A673 (cell line): ENCODE measurements at regions not wholly inside any gene's neighbourhood (a gene's known extent, or its start where the extent isn't known, plus 50 kb on each side); places are given as distances from the start of the nearest gene placed in this dataset.

ENCODE experiments used
- BruUV-seq: library from RNA; stranded (reverse); fragments of 400-500 nt; replicated peaks from 2 replicates; lab custom pipeline; 2021; lab: Mats Ljungman, UMichigan
- CTCF ChIA-PET: fragments of 300-600 bp; sonication (Branson Sonifier 250); formaldehyde crosslinking; loops from one replicate; lab custom pipeline; 2022; ENCODE audit warnings: antibody characterized with exemption; lab: Charles Lee
- POLR2A ChIA-PET: fragments of 300-600 bp; sonication (Branson Sonifier 250); formaldehyde crosslinking; loops from one replicate; lab custom pipeline; 2022; ENCODE audit warnings: antibody characterized with exemption; ENCODE audit not compliant: low non-redundant PET; lab: Charles Lee
- DNase-seq: peaks from one replicate; pipeline ENCODE4 v3.0.0-alpha.2; 2015; ENCODE audit warnings: low spot score
- H3K27ac ChIP-seq: fragments of 200-600 bp; sonication (generic); 2 replicates; pipeline ENCODE4 v1.5.1; 2016; ENCODE audit warnings: mixed run types, low read depth, mild to moderate bottlenecking, mixed read lengths, antibody characterized with exemption, low read length; ENCODE audit not compliant: poor library complexity, severe bottlenecking
- H3K27me3 ChIP-seq: fragments of 200-600 bp; sonication (generic); replicated peaks from 2 replicates; pipeline ENCODE4 v1.6.1; 2017; ENCODE audit warnings: mixed run types, low read depth, mild to moderate bottlenecking, mixed read lengths, antibody characterized with exemption, low read length; ENCODE audit not compliant: insufficient read depth, poor library complexity
- H3K36me3 ChIP-seq: fragments of 200-600 bp; sonication (generic); 2 replicates; pipeline ENCODE4 v1.6.1; 2016; ENCODE audit warnings: mixed run types, mild to moderate bottlenecking, mixed read lengths, antibody characterized with exemption, low read length; ENCODE audit not compliant: insufficient read depth, poor library complexity, severe bottlenecking
- H3K4me1 ChIP-seq: fragments of 200-600 bp; sonication (generic); 2 replicates; pipeline ENCODE4 v1.6.1; 2017; ENCODE audit warnings: mixed run types, mild to moderate bottlenecking, mixed read lengths, antibody characterized with exemption, low read length; ENCODE audit not compliant: insufficient read depth, poor library complexity, severe bottlenecking
- H3K4me3 ChIP-seq: fragments of 200-600 bp; sonication (generic); 2 replicates; pipeline ENCODE4 v1.5.1; 2016; ENCODE audit warnings: low read depth, mixed run types, mild to moderate bottlenecking, mixed read lengths, low read length; ENCODE audit not compliant: poor library complexity, severe bottlenecking
- H3K9me3 ChIP-seq: fragments of 200-600 bp; sonication (generic); 2 replicates; pipeline ENCODE4 v1.6.1; 2016; ENCODE audit warnings: mixed run types, low read depth, mild to moderate bottlenecking, mixed read lengths, antibody characterized with exemption, low read length; ENCODE audit not compliant: poor library complexity, severe bottlenecking
- CTCF ChIP-seq: fragments of 300-800, 200-600 bp; sonication (generic); conservative IDR thresholded peaks from 2 replicates; pipeline ENCODE4 v1.5.1; 2017; ENCODE audit warnings: low read depth, mild to moderate bottlenecking, antibody characterized with exemption, low read length, moderate library complexity, mixed read lengths
- EZH2 ChIP-seq: fragments of 200-600 bp; sonication (generic); IDR thresholded peaks from 2 replicates; pipeline ENCODE4 v1.6.1; 2017; ENCODE audit warnings: borderline replicate concordance, low read depth, mild to moderate bottlenecking, mixed read lengths, antibody characterized with exemption, low read length; ENCODE audit not compliant: poor library complexity, severe bottlenecking
- intact Hi-C: fragments of 100-400 bp; cut with micrococcal nuclease; formaldehyde crosslinking; loops from one replicate; pipeline ENCODE4 v1.10.0; 2022; ENCODE audit not compliant: unreplicated experiment

- Histone ChIP-seq H3K9me3 (no peaks in the 10 kb centered on the region), H3K36me3 (no peaks in the 10 kb centered on the region), H3K4me1 (no peaks in the 10 kb centered on the region), H3K27ac (no peak overlapping the region), H3K4me3 (no peak overlapping the region), H3K27me3 (no peaks in the 10 kb centered on the region)
- ChIA-PET CTCF (no interaction called here), POLR2A (no interaction called here)
- no peak for DNase-seq
- TF ChIP-seq CTCF (no peak), EZH2 (no peak)
- BruUV-seq: no TSS peak
- intact Hi-C loops: no loop called here
Observed at GRCh38 chr2:48817355-48817754, 61.8 kb upstream of the LHCGR start.

- POLR2A ChIA-PET: no interaction called here
- no peak for DNase-seq
- TF ChIP-seq EZH2 (no peak), CTCF (no peak)
- BruUV-seq: no TSS peak
- no peaks in the 10 kb centered on the region for H3K4me1 ChIP-seq
- H3K36me3 ChIP-seq: no peaks in the 10 kb centered on the region
- intact Hi-C loops: no loop called here
- CTCF ChIA-PET: no interaction called here
- no peaks in the 10 kb centered on the region for H3K27me3 ChIP-seq
- no peaks in the 10 kb centered on the region for H3K9me3 ChIP-seq
- no peak overlapping the region for H3K27ac ChIP-seq
- H3K4me3 ChIP-seq: no peak overlapping the region
Observed at GRCh38 chr2:48812416-48812815, 56.9 kb upstream of the LHCGR start.

GRCh38 chr2:48808311-48808710, 52.8 kb upstream of the LHCGR start:
- intact Hi-C loops: no loop called here
- Histone ChIP-seq H3K27ac (no peak overlapping the region), H3K9me3 (no peaks in the 10 kb centered on the region), H3K4me1 (no peaks in the 10 kb centered on the region), H3K27me3 (no peaks in the 10 kb centered on the region), H3K36me3 (no peaks in the 10 kb centered on the region), H3K4me3 (no peak overlapping the region)
- DNase-seq: no peak
- TF ChIP-seq CTCF: no peak
- ChIA-PET POLR2A (no interaction called here), CTCF (no interaction called here)
- no TSS peak for BruUV-seq
